B cell (primary cell): ENCODE measurements at regions not wholly inside any gene's neighbourhood (a gene's known extent, or its start where the extent isn't known, plus 50 kb on each side); places are given as distances from the start of the nearest gene placed in this dataset.

Source experiments
- ATAC-seq: fragments of 200-7000 bp; cut with Tn5 transposase; one replicate; pipeline ENCODE4 v1.10.0; 2021; ENCODE audit warnings: low read depth, mild to moderate bottlenecking, moderate number of reproducible peaks, moderate library complexity
- CTCF ChIA-PET: fragments of 350-600 bp; sonication (Branson Sonifier 250); formaldehyde crosslinking; loops from one replicate; lab custom pipeline; 2021; ENCODE audit warnings: antibody characterized with exemption, inconsistent platforms; lab: Charles Lee
- POLR2A ChIA-PET: fragments of 350-600 bp; sonication (Branson Sonifier 250); formaldehyde crosslinking; loops from one replicate; lab custom pipeline; 2021; ENCODE audit warnings: antibody characterized with exemption; lab: Charles Lee
- DNase-seq: peaks from one replicate; pipeline ENCODE4 v3.0.0; 2013
- H2AFZ ChIP-seq: 2 replicates; pipeline ENCODE4 v1.6.1; 2012; ENCODE audit warnings: mild to moderate bottlenecking, low read depth, low read length; ENCODE audit not compliant: insufficient read depth, poor library complexity, severe bottlenecking
- H3K27ac ChIP-seq, 2 donors: 1 replicate in 1 of 2; 2 replicates in 1 of 2; pipeline ENCODE4 v1.5.1; 2012 to 2013; ENCODE audit warnings: low read length in 2 of 2, mild to moderate bottlenecking in 2 of 2, moderate library complexity in 1 of 2
- H3K27me3 ChIP-seq, 4 experiments: fragments of 200-600 bp in 1 of 4; sonication (generic) in 1 of 4; replicated peaks in 1 of 4; 1 replicate in 2 of 4; 2 replicates in 2 of 4; pipeline versions ENCODE4 v1.6.1 to v1.7.0; 2013 to 2016; ENCODE audit warnings: low read length in 3 of 4, mild to moderate bottlenecking in 2 of 4, mixed read lengths in 1 of 4, moderate library complexity in 1 of 4; ENCODE audit not compliant: insufficient read depth in 4 of 4, control insufficient read depth in 3 of 4; ENCODE audit errors: control extremely low read depth in 1 of 4
- H3K36me3 ChIP-seq, 2 experiments: replicated peaks in 1 of 2; 1 replicate in 1 of 2; 2 replicates in 1 of 2; pipeline versions ENCODE4 v1.6.1 to v1.7.1; 2013; ENCODE audit warnings: low read length in 1 of 2; ENCODE audit not compliant: insufficient read depth in 2 of 2, control insufficient read depth in 1 of 2; ENCODE audit errors: control extremely low read depth in 1 of 2, extremely low read depth in 1 of 2
- H3K4me1 ChIP-seq, 2 donors: fragments of 200-600 bp in 1 of 2; sonication (generic) in 1 of 2; 1 replicate in 1 of 2; 2 replicates in 1 of 2; pipeline versions ENCODE4 v1.5.1 to v1.6.1; 2013 to 2017; ENCODE audit warnings: low read length in 2 of 2; ENCODE audit not compliant: control insufficient read depth in 2 of 2, insufficient read depth in 2 of 2
- H3K4me2 ChIP-seq: replicated peaks from 2 replicates; pipeline ENCODE3; 2012; ENCODE audit warnings: mild to moderate bottlenecking, low read depth, low read length; ENCODE audit not compliant: poor library complexity, severe bottlenecking
- H3K4me3 ChIP-seq, 5 experiments: fragments of 200-600 bp in 1 of 5; sonication (generic) in 1 of 5; 1 replicate in 3 of 5; 2 replicates in 2 of 5; pipeline versions ENCODE4 v1.5.1 to v1.7.0; 2011 to 2016; ENCODE audit warnings: low read length in 4 of 5, mild to moderate bottlenecking in 4 of 5, low read depth in 2 of 5, control low read depth in 1 of 5, moderate library complexity in 1 of 5; ENCODE audit not compliant: insufficient read depth in 1 of 5; ENCODE audit errors: control extremely low read depth in 1 of 5, extremely low read depth in 1 of 5
- H3K79me2 ChIP-seq: fragments of 200-600 bp; sonication (generic); one replicate; pipeline ENCODE4 v1.6.0; 2016; ENCODE audit warnings: low read length; ENCODE audit not compliant: control insufficient read depth, insufficient read depth
- H3K9ac ChIP-seq: fragments of 200-600 bp; sonication (generic); 2 replicates; pipeline ENCODE4 v1.6.1; 2017; ENCODE audit warnings: mild to moderate bottlenecking, low read length, moderate library complexity
- H3K9me3 ChIP-seq, 3 donors: one replicate each; pipeline versions ENCODE4 v1.6.1 to v1.7.1; 2013; ENCODE audit warnings: low read length in 2 of 3; ENCODE audit not compliant: control insufficient read depth in 2 of 3, insufficient read depth in 1 of 3; ENCODE audit errors: control extremely low read depth in 1 of 3
- H4K20me1 ChIP-seq: 2 replicates; pipeline ENCODE4 v1.6.0; 2012; ENCODE audit warnings: mild to moderate bottlenecking, low read length; ENCODE audit not compliant: insufficient read depth, control insufficient read depth, poor library complexity, severe bottlenecking
- H3K27ac Mint-ChIP-seq: one replicate; pipeline ENCODE4 v1.8.0; 2021; ENCODE audit warnings: mixed read lengths
- H3K27me3 Mint-ChIP-seq: one replicate; pipeline ENCODE4 v1.8.0; 2021; ENCODE audit warnings: mixed read lengths
- H3K4me1 Mint-ChIP-seq: one replicate; pipeline ENCODE4 v1.8.0; 2021; ENCODE audit warnings: mixed read lengths
- H3K4me3 Mint-ChIP-seq: one replicate; pipeline ENCODE4 v1.8.0; 2021; ENCODE audit warnings: mixed read lengths
- H3K9me3 Mint-ChIP-seq: one replicate; pipeline ENCODE4 v1.8.0; 2022; ENCODE audit warnings: mixed read lengths; ENCODE audit not compliant: insufficient read depth
- CTCF ChIP-seq: fragments of 200-600 bp; IDR thresholded peaks from one replicate; pipeline ENCODE4 v1.8.0; 2022; ENCODE audit warnings: antibody characterized with exemption, mild to moderate bottlenecking
- EZH2 ChIP-seq: IDR thresholded peaks from 2 replicates; pipeline ENCODE4 v1.6.1; 2012; ENCODE audit warnings: borderline replicate concordance, low read depth, mild to moderate bottlenecking, moderate library complexity, low read length; ENCODE audit not compliant: insufficient read depth, poor library complexity, severe bottlenecking
- WGBS: methylation state at CpG from one replicate; pipeline ENCODE4 v1.1.5; 2013; ENCODE audit warnings: missing lambda C conversion rate; ENCODE audit not compliant: insufficient coverage; 5-methylcytosine and 5-hydroxymethylcytosine counted together
- intact Hi-C: fragments of 100-400 bp; cut with micrococcal nuclease; formaldehyde crosslinking; loops from one replicate; pipeline ENCODE4 v1.10.0; 2022

GRCh38 chr21:26273686-26274313, 103.2 kb upstream of the APP start:
- H2AFZ ChIP-seq, result no peak overlapping the region
- no peak overlapping the region for H3K27ac Mint-ChIP-seq

GRCh38 chr21:26267389-26267788, 96.8 kb upstream of the APP start:
- H3K79me2 ChIP-seq, result no peaks in the 10 kb centered on the region
- peaks cover 0 to 8% (median 3%) of the 10 kb centered on the region in 3 donors for H3K9me3 ChIP-seq
- no peaks in the 10 kb centered on the region for H3K4me1 Mint-ChIP-seq
- H3K4me1 ChIP-seq, result no peaks in the 10 kb centered on the region
- no peak for TF ChIP-seq EZH2
- no peak for TF ChIP-seq CTCF
- no peak overlapping the region for H3K4me3 ChIP-seq
- H3K4me2 ChIP-seq, result no peak overlapping the region
- ATAC-seq (no peak), DNase-seq (no peak)
- H4K20me1 ChIP-seq, result no peaks in the 10 kb centered on the region
- intact Hi-C loops, result no loop called here
- no peaks in the 10 kb centered on the region for H3K27me3 Mint-ChIP-seq
- no peaks in the 10 kb centered on the region for H3K27me3 ChIP-seq
- CTCF ChIA-PET, result no interaction called here
- no peak overlapping the region for H3K4me3 Mint-ChIP-seq
- POLR2A ChIA-PET, result no interaction called here
- no peak overlapping the region for H3K27ac ChIP-seq
- no peak overlapping the region for H3K9ac ChIP-seq
- H3K9me3 Mint-ChIP-seq, result peaks cover 3% of the 10 kb centered on the region
- no peak overlapping the region for H2AFZ ChIP-seq
- no peak overlapping the region for H3K27ac Mint-ChIP-seq
- 73% methylated on average over 3 of the region's 4 CpGs for WGBS
- no peaks in the 10 kb centered on the region for H3K36me3 ChIP-seq

More at GRCh38 chr21:26273686-26274313, 103.2 kb upstream of the APP start:
- TF ChIP-seq CTCF, result no peak
- TF ChIP-seq EZH2, result no peak
- Mint-ChIP-seq H3K4me3 (no peak overlapping the region), H3K9me3 (peaks cover 21% of the 10 kb centered on the region), H3K27me3 (no peaks in the 10 kb centered on the region), H3K4me1 (no peaks in the 10 kb centered on the region)
- Histone ChIP-seq H3K4me3 (no peak overlapping the region), H3K4me2 (no peak overlapping the region), H3K79me2 (no peaks in the 10 kb centered on the region), H3K4me1 (no peaks in the 10 kb centered on the region), H3K27ac (no peak overlapping the region), H3K9me3 (peaks cover 5 to 35% (median 9%) of the 10 kb centered on the region in 3 donors), H3K9ac (no peak overlapping the region), H4K20me1 (no peaks in the 10 kb centered on the region), H3K27me3 (no peaks in the 10 kb centered on the region), H3K36me3 (no peaks in the 10 kb centered on the region)
- ATAC-seq, result no peak
- ChIA-PET POLR2A (no interaction called here), CTCF (no interaction called here)
- intact Hi-C loops, result no loop called here
- DNase-seq, result no peak
